NCI-H510A (cell line): ENCODE measurements at regions not wholly inside any gene's neighbourhood (a gene's known extent, or its start where the extent isn't known, plus 50 kb on each side); places are given as distances from the start of the nearest gene placed in this dataset.
A peak's percentile ranks its signal among the peaks of the same experiment; 100 is the strongest.

Experiments used
- DNase-seq: peaks from one replicate; lab custom pipeline; 2025; lab: John Stamatoyannopoulos, UW

- no peak for DNase-seq
Measured at GRCh38 chr14:65794674-65795279, 382.2 kb downstream of the FUT8 start.

DNA sequence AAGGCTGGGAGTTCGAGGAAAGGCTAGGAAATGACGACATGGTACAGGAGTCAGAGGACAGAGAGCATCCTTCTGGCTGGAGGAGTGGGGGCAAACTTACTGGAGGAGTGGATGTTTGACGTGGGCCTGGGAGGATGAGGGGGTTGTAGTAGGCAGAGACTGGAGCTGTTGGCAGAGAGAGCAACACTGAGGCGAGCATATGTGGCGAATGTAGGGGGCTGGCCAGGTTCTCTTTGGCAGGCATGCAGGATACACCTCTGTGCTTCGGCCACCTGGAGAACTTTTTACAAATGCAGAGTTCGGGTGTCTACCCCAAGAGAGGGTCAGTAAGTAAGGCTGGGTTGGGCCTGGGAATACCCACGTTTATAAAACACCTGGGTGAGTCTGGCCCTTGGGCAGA is 385.7 kb downstream of the FUT8 start:
- DNase-seq = no peak

DNA sequence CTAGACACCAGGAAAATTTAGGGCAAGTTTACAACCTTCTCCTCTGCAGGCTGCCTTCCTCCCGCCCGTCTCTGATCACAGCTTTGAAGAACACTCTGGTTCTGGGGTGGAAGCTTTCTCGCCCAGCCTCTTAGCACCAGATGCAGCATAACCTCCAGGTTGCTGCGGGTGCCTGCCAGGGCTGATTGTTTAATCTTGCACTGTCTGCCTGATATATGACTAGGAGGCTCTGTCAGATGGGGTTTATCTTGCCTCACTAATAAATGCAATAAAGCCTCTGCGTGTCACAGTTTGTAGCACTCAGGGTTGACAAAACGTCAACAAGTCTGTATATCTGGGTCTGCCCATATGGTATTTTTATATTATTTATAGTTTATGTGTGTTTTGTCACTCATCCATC is 388.2 kb downstream of the FUT8 start:
- DNase-seq = no peak

GRCh38 chr14:65802196-65802595 is 389.7 kb downstream of the FUT8 start:
- no peak for DNase-seq

- DNase-seq = no peak
Measured at GRCh38 chr14:65803885-65804284, 391.4 kb downstream of the FUT8 start.

DNA sequence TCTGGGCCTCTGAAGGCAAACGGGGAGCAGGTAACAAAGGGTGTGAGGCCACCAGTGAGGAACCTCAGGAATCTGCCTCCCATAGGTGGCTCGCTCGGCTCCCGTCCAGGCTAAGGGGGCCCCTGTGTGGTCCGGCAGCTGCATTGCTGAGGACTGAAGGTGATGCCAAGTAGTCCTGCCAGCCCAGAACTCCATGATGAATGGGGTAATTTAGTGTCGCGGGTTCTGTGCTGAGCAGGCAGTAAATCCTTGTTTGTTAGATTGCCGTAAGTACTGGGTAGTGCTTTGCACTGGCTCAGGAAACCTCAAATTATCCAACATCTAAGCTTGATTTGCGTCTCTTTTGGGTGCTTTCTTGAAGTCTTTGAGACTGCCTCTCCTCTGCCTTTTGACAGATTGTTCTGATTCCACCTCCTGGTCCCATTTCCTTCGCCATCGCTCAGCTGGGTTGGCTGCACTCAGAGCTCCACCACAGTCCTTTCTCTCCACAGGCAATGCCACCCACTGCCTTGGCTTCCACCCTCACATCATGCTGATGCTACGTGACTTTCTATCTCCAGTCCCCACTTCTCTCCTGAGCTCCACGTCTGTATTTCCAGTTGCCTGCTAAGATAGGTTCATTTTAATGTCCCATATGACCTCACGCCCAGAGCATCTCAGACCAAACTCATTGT is 392.0 kb downstream of the FUT8 start:
- no peak for DNase-seq

- DNase-seq = no peak
Measured at GRCh38 chr14:65805113-65805473, 392.6 kb downstream of the FUT8 start.

DNA sequence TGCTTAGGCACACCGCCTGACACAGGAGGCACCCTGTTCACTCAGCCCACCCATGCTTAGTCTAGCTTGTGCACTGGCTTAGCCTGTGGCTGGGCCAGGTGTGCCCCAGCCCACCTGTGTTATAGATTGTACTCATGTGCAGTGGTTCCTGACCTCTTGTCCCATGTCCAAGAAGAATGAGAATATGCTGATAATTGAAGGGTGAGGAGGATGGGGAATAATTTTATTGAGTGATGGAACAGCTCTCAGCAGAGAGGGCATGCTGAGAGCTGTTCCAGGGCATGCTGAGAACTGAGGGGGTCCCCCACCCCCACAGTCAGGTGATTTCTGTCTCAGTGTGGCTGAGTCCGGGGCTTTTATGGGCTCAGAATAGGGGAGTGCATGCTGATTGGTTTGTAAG is 395.9 kb downstream of the FUT8 start:
- no peak for DNase-seq

GRCh38 chr14:65810322-65810721 is 397.8 kb downstream of the FUT8 start:
- peak; percentile 11 for DNase-seq

DNA sequence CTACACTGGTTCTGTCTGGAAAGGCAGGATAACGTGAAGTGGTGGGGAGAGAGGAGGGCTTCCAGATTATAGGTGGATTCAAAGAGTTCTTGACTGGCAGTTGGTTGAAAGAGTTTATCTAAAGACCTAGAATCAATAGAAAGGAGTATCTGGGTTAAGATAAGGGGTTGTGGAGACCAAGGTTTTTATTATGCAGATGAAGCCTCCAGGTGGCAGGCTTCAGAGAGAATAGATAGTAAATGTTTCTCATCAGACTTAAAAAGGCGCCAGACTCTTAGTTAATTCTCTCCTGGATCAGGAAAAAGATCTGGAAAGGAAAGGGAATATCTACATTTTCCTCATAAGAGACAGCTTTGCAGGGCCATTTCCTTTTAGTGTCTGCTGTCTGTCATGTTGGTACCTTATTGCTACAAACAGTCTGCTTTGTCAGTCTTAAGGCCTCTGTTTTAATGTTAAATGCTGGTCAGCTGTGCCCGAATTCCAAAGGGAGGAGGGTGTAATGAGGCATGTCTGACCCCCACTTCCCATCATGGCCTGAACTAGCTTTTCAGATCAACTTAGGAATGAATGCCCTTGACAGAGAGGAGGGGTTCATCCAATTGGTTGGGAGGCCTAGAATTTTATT is 401.3 kb downstream of the FUT8 start:
- DNase-seq = no peak

GRCh38 chr14:65815127-65815526 is 402.6 kb downstream of the FUT8 start:
- DNase-seq = no peak

DNA sequence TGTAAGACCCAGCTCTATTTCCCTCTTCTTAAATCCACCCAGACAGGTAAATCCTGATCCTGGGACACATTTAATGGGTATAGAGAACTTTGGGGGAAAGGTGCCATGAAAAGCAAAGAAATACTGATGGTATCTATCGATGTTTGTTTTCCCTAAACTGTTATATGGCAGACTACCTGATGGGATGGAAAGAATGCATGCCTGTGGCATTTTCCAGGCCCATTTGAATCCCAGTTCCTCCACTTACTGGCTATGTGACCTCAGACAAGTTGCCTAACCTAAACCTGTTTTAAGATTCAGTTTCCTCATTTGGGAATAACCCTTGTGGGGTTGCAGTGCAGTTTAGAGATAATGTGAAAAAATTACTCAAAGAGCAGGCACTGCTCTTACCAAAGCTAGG is 404.5 kb downstream of the FUT8 start:
- no peak for DNase-seq

DNA sequence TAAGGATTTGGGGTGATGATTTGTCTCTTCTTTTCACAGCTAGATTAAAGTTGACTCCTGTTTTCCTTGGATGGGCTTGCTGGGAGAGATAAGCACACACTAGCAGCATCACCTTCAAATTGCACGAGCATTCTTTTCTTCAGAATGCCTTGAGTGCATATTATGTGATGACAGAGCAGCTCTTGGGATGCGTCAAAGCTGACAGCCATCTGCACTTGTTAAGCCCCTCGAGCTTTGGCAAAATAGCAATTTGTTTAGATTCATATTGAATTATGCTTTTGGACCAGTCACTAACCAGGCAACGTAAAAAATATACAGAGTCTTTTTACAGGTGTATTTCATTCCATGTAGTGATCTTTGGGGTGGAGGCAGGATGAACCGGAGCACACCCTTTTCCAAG is 407.0 kb downstream of the FUT8 start:
- DNase-seq = no peak

DNA sequence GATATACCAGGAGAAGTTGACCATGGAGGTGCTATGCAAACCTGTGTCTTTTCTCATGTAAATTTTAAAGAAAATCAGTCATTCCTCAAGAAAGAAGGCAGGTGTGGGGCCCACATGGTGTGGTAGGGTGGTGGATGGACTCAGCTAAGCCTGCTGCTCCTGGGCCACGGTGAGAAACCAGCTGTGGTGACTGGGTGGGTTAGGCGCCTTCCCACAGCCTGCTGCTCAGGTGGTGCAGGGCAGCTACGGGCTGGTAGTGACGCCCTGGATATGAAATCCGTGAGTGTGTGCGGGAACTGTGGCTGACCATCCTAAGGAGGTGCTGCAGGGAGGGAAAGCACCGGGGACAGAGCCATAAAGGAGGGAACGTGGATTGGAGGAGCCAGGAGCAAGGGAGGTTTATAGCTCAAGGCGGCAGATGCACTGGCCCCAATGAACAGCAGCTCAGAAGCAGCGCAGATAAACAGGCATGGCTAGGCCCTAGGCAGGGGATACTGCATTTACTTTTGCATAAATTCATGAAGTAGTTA is 408.8 kb downstream of the FUT8 start:
- no peak for DNase-seq

GRCh38 chr14:65824285-65824977 is 411.9 kb downstream of the FUT8 start:
- DNase-seq = no peak

DNA sequence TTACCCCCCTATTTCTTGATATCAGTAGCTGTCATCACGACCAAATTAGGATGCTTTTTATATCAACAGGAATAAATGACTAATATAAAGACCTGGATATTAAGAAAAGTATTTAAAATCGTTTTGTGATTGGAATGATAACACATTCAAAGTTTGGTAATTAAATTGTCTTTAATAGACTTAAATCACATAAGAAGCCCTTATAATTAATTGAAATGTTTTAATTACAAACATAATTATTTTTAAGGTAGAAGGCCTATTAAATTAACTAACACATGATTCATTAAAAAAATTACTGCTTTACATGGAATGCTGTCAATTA is 412.4 kb downstream of the FUT8 start:
- no peak for DNase-seq

DNA sequence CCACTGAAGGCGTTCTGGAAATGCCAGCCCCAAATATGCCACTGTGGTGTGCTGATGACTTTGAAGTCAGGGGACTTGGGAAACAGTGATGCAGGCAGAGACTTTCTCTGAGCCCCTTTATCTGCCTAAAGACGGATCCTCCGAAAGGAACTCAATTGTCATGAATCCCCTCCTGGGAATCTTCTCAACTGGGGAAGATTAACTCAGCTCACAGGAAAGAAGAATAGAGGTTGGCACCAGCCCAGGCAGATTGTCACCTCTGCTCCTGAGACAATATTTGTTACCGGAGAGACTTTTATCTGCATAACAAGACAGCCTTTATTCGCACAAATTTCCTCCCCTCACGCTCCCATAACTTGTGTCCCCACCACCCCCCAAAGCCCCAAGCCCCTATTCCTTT is 414.4 kb downstream of the FUT8 start:
- DNase-seq = no peak

GRCh38 chr14:65827520-65827919 is 415.0 kb downstream of the FUT8 start:
- no peak for DNase-seq

DNA sequence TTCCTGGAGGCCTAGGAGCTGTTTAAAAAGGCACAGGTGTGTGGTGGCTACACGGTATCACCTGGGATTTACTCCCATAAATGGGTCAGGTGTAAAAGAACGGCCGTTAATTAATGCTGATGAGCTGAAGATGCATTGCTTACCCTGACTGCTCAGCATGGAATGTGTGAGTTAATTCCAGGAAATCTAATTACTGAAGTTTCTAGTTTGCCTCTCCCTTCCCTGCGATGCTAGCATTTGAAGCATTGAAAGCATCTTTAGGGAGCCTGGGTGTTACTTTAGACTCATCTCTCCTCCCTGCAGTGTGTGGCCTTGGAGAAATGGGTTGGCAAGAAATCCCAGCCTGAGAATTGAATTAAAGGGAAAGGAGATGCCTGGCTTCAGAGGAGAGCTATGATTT is 415.9 kb downstream of the FUT8 start:
- no peak for DNase-seq

GRCh38 chr14:65832431-65833266 is 420.1 kb downstream of the FUT8 start:
- DNase-seq = no peak

GRCh38 chr14:65833267-65833880 is 420.8 kb downstream of the FUT8 start:
- no peak for DNase-seq

DNA sequence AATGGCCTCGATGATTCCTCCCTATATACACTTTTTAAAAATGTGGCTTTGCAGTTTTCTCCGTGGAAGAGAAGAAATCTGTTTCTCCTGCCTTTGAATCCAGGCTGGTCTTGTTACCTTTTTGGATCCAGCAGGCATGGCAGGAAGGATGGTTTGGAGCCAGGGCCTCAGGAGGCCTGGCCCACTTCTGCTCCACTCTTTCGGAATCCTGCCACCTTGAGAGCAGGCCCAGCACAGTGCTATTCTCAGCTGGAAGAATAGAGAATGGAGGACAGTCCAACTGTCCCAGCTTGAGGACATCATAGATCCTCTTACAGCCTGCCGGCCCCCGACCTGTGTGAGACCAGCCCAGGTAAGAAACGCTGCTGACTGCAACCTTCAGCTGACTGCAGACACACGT is 421.5 kb downstream of the FUT8 start:
- DNase-seq = no peak
